Bronchial epithelial cell (primary cell): ENCODE measurements at regions not wholly inside any gene's neighbourhood (a gene's known extent, or its start where the extent isn't known, plus 50 kb on each side); places are given as distances from the start of the nearest gene placed in this dataset.

Experiments used
- DNase-seq: peaks from one replicate; pipeline ENCODE4 v3.0.0-alpha.2; 2010; ENCODE audit warnings: low read depth
- FAIRE-seq: peaks from 2 replicates; lab custom pipeline; 2011; peaks lifted over from hg19 to GRCh38; lab: Jason Lieb, UNC
- H3K27me3 ChIP-seq: 2 replicates; pipeline ENCODE4 v1.5.1; 2011; ENCODE audit warnings: low read length; ENCODE audit not compliant: control insufficient read depth, insufficient read depth
- H3K36me3 ChIP-seq: 2 replicates; pipeline ENCODE4 v1.5.1; 2011; ENCODE audit warnings: low read length; ENCODE audit not compliant: control insufficient read depth, insufficient read depth
- H3K4me3 ChIP-seq: 2 replicates; pipeline ENCODE4 v1.5.1; 2011; ENCODE audit warnings: mild to moderate bottlenecking, low read depth, low read length, control low read depth
- TF ChIP-seq, protein P1 (sequence below): IDR thresholded peaks from 2 replicates; pipeline ENCODE4 v1.5.1; 2011; ENCODE audit warnings: mild to moderate bottlenecking, moderate library complexity, low read length, control low read depth, inconsistent platforms; ENCODE audit not compliant: insufficient read depth, severe bottlenecking

DNA sequence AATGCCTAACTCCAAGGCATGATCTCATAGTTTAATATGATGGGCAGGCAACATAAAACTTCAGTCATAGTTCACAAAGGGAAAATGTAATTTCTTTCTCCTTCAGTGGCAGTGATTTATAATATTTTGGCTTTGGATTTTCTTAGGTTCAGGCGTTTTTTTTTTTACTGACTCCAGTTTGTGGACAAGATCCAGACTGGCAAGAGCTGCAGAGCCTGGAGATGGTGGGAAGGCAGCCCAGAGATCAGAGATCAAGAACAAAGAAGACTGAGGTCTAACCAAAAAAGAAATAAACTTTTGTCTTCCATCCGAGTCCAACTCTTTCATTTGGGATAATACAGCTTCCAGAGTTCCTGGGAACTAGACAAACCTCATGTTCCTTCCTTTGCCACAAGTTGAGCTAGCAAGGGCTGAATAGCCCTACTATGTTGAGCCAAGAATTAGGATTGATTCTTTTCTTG, 215.3 kb upstream of the SETBP1 start:
- no peak for FAIRE-seq
- DNase-seq = no peak
- TF ChIP-seq, protein P1, sequence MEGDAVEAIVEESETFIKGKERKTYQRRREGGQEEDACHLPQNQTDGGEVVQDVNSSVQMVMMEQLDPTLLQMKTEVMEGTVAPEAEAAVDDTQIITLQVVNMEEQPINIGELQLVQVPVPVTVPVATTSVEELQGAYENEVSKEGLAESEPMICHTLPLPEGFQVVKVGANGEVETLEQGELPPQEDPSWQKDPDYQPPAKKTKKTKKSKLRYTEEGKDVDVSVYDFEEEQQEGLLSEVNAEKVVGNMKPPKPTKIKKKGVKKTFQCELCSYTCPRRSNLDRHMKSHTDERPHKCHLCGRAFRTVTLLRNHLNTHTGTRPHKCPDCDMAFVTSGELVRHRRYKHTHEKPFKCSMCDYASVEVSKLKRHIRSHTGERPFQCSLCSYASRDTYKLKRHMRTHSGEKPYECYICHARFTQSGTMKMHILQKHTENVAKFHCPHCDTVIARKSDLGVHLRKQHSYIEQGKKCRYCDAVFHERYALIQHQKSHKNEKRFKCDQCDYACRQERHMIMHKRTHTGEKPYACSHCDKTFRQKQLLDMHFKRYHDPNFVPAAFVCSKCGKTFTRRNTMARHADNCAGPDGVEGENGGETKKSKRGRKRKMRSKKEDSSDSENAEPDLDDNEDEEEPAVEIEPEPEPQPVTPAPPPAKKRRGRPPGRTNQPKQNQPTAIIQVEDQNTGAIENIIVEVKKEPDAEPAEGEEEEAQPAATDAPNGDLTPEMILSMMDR = no peak
- no peaks in the 10 kb centered on the region for H3K27me3 ChIP-seq
- H3K36me3 ChIP-seq = no peaks in the 10 kb centered on the region
- no peak overlapping the region for H3K4me3 ChIP-seq

DNA sequence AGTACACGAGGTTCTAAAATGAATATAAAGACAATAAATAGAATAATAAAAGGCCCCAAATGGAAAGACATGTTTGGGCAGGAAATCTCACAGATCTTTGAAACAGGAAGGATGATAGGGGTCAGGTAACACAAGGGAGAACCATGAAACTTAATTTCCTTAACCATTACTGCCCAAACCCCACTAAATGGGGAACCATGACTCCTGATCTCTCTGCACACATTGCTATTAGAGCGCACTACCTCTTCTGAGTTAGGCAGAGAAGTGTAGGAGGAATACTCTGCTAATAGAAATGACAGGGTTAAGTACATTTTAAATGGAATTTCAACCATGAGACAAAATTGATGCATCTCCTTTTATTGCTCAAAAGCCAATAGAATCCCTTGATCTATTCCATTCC, 213.7 kb upstream of the SETBP1 start:
- FAIRE-seq (no peak), DNase-seq (no peak)
- Histone ChIP-seq H3K36me3 (no peaks in the 10 kb centered on the region), H3K4me3 (no peak overlapping the region), H3K27me3 (no peaks in the 10 kb centered on the region)
- TF ChIP-seq, protein P1 = no peak

DNA sequence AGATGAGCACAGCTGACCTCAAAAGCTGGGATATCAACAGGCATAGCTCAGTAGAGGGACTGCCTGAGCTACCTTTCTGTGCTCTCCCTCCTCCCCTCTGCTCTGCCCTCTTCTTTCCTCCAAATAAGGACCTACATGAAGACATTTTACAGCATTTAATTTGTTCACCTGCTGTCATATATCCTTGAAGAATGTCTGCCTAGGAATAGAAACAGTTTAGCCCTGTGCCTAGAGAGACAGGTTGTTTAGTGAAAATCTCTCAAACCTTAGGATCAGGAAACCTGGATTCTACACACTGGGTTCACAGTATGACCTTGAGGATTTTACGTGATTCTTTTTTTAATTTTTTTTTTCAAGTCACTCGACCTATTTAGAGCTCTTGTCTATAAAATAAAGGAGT, 213.0 kb upstream of the SETBP1 start:
- H3K36me3 ChIP-seq = no peaks in the 10 kb centered on the region
- FAIRE-seq = no peak
- H3K27me3 ChIP-seq = no peaks in the 10 kb centered on the region
- no peak overlapping the region for H3K4me3 ChIP-seq
- TF ChIP-seq, protein P1 = no peak
- no peak for DNase-seq

DNA sequence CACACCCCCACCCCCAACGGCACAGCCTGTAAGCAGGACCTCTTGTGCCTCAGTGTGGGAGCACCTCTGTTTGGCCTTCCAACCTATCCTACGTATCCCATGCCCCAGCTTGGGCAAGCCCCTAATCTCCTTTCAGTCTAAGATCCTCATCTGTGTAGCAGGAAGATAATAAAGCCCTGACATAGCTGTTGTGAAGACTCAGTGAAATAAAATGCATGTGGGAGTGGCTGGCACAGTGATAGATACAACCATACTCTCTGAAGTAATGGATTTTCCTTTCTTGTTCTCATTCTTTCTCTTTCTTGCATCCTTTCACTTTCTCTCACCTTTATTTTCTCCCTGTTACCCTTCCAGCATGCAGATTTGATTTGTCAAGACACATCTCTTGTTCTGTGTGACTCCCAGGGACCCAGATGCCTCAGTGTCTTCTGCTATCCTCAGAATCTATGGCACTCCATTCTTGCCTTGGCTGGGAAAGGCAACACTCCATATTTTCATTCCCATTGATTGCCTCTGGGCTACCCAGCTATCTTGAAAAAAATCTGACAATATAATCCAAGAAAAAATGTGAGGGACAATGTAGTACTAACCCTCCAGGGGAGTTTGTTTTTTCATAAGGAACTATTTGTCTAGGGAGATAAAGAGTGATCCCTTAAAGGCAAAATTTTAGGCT, 207.2 kb upstream of the SETBP1 start:
- Histone ChIP-seq H3K27me3 (no peaks in the 10 kb centered on the region), H3K4me3 (no peak overlapping the region), H3K36me3 (no peaks in the 10 kb centered on the region)
- TF ChIP-seq, protein P1 = no peak
- peak; percentile 13 for DNase-seq
- FAIRE-seq = no peak

DNA sequence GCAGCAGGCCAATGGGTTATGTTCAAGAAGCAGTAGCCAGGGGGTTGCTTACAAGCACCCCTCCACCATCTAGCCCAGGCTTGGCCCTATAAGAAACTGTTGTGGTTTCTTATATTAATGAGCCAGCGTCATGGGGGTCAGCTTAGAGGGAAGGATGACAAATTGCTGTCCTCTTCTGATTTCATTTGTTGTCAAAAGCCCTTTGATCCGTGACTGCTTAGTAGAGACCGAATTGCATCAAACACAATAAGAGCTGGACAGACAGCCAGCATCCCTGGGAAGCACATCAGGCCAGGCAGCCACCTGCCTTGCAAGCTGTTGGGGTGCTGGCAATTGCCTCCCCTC, 206.6 kb upstream of the SETBP1 start:
- FAIRE-seq (no peak), DNase-seq (no peak)
- TF ChIP-seq, protein P1 = no peak
- Histone ChIP-seq H3K36me3 (no peaks in the 10 kb centered on the region), H3K4me3 (no peak overlapping the region), H3K27me3 (no peaks in the 10 kb centered on the region)

DNA sequence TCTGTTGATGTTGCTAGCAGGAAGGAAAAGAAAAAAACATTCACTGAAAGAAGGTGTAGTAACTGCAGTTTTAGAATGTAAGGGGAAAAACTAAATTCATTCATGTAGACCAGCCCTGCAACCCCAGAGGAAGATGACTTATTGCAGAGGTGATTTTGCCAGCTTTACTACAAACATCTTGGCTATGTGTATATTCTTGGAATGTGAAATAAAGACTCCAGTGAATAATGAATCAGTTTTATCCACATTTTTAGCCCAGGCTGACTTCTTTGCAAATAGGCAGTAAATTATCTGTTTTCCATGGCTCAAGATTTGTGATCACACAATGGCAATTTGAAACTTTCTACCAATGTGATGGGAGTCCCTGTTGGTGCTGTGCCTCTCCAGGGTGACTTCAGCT, 206.1 kb upstream of the SETBP1 start:
- no peaks in the 10 kb centered on the region for H3K36me3 ChIP-seq
- DNase-seq (no peak), FAIRE-seq (no peak)
- TF ChIP-seq, protein P1 = no peak
- H3K27me3 ChIP-seq = no peaks in the 10 kb centered on the region
- no peak overlapping the region for H3K4me3 ChIP-seq
